ENCODE measurements at regions not wholly inside any gene's neighbourhood (a gene's known extent, or its start where the extent isn't known, plus 50 kb on each side); places are given as distances from the start of the nearest gene placed in this dataset.
"Not testable (repeated sequence)": the region's sequence is repeated elsewhere in the genome, so short reads cannot be mapped to it uniquely, and the experiment has no call there.

GRCh38 chr20:58040447-58041290 lies 187.8 kb downstream of the ANKRD60 start:
- ATAC-seq (replicated peaks in 1 of 2) (no peak), DNase-seq (no peak)
- Mint-ChIP-seq H3K4me1 (ENCODE audit: low read depth) (no peaks in the 10 kb centered on the region), H3K36me3 (ENCODE audit: insufficient read depth in 2 of 2) (no peaks in the 10 kb centered on the region), H3K9me3 (no peaks in the 10 kb centered on the region), H3K27me3 (ENCODE audit: low read depth) (peaks cover 26% of the 10 kb centered on the region), H3K27ac (no peak overlapping the region), H3K4me3 (no peak overlapping the region)

- no peak for ATAC-seq (replicated peaks in 1 of 2)
- no peak overlapping the region for H3K27ac Mint-ChIP-seq
- no peak overlapping the region for H3K4me3 Mint-ChIP-seq
- H3K27me3 Mint-ChIP-seq (ENCODE audit: low read depth), result peaks cover 22% of the 10 kb centered on the region
- no peaks in the 10 kb centered on the region for H3K4me1 Mint-ChIP-seq (ENCODE audit: low read depth)
- no peaks in the 10 kb centered on the region for H3K9me3 Mint-ChIP-seq
- no peaks in the 10 kb centered on the region for H3K36me3 Mint-ChIP-seq (ENCODE audit: insufficient read depth in 2 of 2)
- DNase-seq, result no peak
These were observed 189.0 kb downstream of the ANKRD60 start for GRCh38 chr20:58039274-58040092.

DNA sequence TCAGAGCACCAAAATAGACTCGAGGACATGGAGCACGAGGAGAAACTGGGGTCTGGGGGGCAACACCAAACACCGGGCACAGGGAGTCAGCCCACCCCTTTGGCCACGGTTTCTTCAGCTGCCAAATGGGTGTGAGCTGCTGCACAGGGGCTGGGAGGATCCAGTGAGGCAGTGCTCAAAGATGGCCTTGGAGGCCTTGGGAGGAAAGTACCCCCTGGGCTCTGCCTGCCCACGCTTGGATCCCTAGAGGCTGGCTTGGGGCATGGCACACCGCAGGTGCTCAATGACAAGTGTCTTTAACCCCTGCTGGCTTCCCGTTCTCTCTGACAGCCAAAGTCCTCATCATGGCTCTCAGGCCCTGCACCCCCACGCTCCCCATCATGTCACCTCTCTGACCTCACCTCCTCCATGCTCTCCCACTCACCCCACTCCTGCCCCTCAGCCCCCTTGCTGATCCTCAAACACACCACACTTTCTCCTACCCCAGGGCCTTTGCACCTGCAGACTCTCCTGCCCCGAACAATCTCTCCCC lies 190.3 kb downstream of the ANKRD60 start:
- H3K4me3 Mint-ChIP-seq, result no peak overlapping the region
- H3K36me3 Mint-ChIP-seq (ENCODE audit: insufficient read depth in 2 of 2), result no peaks in the 10 kb centered on the region
- no peak overlapping the region for H3K27ac Mint-ChIP-seq
- H3K4me1 Mint-ChIP-seq (ENCODE audit: low read depth), result no peaks in the 10 kb centered on the region
- H3K27me3 Mint-ChIP-seq (ENCODE audit: low read depth), result peaks cover 19% of the 10 kb centered on the region
- DNase-seq, result no peak
- no peaks in the 10 kb centered on the region for H3K9me3 Mint-ChIP-seq
- ATAC-seq (replicated peaks in 1 of 2), result no peak

GRCh38 chr20:58037631-58038030 lies 190.8 kb downstream of the ANKRD60 start:
- peaks cover 23% of the 10 kb centered on the region for H3K27me3 Mint-ChIP-seq (ENCODE audit: low read depth)
- DNase-seq, result no peak
- H3K9me3 Mint-ChIP-seq, result no peaks in the 10 kb centered on the region
- no peak for ATAC-seq (replicated peaks in 1 of 2)
- H3K4me3 Mint-ChIP-seq, result no peak overlapping the region
- no peaks in the 10 kb centered on the region for H3K36me3 Mint-ChIP-seq (ENCODE audit: insufficient read depth in 2 of 2)
- no peaks in the 10 kb centered on the region for H3K4me1 Mint-ChIP-seq (ENCODE audit: low read depth)
- no peak overlapping the region for H3K27ac Mint-ChIP-seq

DNA sequence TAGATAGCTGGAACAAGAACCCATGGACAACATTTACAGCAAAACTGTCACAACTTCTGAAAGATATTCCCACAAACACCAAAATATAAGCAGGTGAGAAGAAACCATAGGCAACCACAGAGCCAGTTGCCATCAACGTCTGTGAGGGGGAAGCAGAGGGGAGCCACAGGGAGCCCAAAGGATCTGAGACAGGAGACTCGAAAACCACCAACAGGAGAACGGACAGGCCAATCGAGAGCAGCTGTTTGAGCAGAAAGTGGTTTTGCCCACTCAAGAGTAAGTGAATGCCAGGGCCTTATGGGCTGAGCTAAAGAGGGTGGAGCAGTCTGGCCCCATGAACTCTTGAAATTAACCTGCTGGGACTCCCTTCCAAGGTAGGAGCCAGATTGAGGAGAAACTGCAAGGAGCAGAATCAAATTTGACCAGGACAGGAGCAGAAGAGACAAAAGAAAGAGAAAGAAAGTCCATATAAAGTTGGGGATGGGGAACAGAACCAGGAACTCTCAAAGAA lies 195.4 kb downstream of the ANKRD60 start:
- Mint-ChIP-seq H3K27ac (no peak overlapping the region), H3K27me3 (ENCODE audit: low read depth) (peaks cover 38% of the 10 kb centered on the region), H3K36me3 (ENCODE audit: insufficient read depth in 2 of 2) (no peaks in the 10 kb centered on the region), H3K4me1 (ENCODE audit: low read depth) (no peaks in the 10 kb centered on the region), H3K4me3 (no peak overlapping the region), H3K9me3 (no peaks in the 10 kb centered on the region)
- ATAC-seq (replicated peaks in 1 of 2) (no peak), DNase-seq (no peak)

DNA sequence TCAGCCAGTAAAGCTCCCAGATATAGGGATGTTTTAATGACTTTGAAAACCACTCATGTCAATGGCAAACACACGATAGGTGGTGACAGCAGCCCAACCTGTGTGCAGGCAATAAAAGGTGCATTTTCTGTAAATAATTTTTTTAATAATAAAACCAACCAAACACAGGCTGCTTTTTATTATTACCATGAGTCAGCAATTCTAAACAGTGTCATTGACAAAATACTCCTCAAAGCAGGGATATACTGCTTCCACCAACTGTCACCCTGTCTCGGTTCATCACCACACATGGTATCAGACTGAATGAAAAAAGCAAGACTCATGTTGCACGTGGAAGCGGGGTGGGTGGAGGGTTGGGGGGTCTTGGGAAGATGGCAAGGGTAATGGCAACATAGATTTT lies 195.9 kb downstream of the ANKRD60 start:
- Mint-ChIP-seq H3K9me3 (no peaks in the 10 kb centered on the region), H3K27me3 (ENCODE audit: low read depth) (peaks cover 41% of the 10 kb centered on the region), H3K4me1 (ENCODE audit: low read depth) (no peaks in the 10 kb centered on the region), H3K36me3 (ENCODE audit: insufficient read depth in 2 of 2) (no peaks in the 10 kb centered on the region), H3K27ac (no peak overlapping the region), H3K4me3 (no peak overlapping the region)
- DNase-seq, result no peak
- no peak for ATAC-seq (replicated peaks in 1 of 2)

GRCh38 chr20:58031350-58031749 lies 197.1 kb downstream of the ANKRD60 start:
- H3K36me3 Mint-ChIP-seq (ENCODE audit: insufficient read depth in 2 of 2); H3K9me3 Mint-ChIP-seq; DNase-seq; H3K27ac Mint-ChIP-seq; ATAC-seq (replicated peaks in 1 of 2); H3K4me3 Mint-ChIP-seq; H3K4me1 Mint-ChIP-seq (ENCODE audit: low read depth): not testable (repeated sequence)
- peaks cover 41% of the 10 kb centered on the region for H3K27me3 Mint-ChIP-seq (ENCODE audit: low read depth)

DNA sequence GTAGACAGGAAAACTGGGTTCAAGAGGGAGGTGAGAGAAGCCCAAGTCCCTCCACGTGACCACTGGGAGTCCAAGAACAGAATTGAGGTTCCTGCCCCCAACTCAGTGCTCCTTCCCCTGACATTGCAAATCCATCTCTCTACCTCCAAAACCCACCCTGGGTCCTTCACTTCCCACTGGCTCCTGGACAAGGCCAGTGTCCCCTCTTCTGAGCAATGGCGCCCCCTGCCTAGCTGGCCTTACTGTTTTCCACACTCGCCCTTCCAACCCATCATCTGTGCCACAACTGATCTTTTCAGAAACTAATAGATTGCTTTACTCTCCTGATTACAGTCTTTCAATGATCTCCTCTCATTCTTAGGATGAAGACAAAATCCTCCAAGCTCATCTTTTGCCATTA lies 200.3 kb downstream of the ANKRD60 start:
- Mint-ChIP-seq H3K36me3 (ENCODE audit: insufficient read depth in 2 of 2) (no peaks in the 10 kb centered on the region), H3K4me1 (ENCODE audit: low read depth) (no peaks in the 10 kb centered on the region), H3K9me3 (no peaks in the 10 kb centered on the region), H3K4me3 (no peak overlapping the region), H3K27ac (no peak overlapping the region), H3K27me3 (ENCODE audit: low read depth) (peaks cover 46% of the 10 kb centered on the region)
- no peak for ATAC-seq (replicated peaks in 1 of 2)
- no peak for DNase-seq

- Mint-ChIP-seq H3K27ac (no peak overlapping the region), H3K9me3 (no peaks in the 10 kb centered on the region), H3K4me3 (no peak overlapping the region), H3K4me1 (ENCODE audit: low read depth) (no peaks in the 10 kb centered on the region), H3K27me3 (ENCODE audit: low read depth) (peaks cover 39% of the 10 kb centered on the region), H3K36me3 (ENCODE audit: insufficient read depth in 2 of 2) (no peaks in the 10 kb centered on the region)
- ATAC-seq (replicated peaks in 1 of 2), result no peak
- DNase-seq, result no peak
These were observed 202.1 kb downstream of the ANKRD60 start for GRCh38 chr20:58026361-58026760.

DNA sequence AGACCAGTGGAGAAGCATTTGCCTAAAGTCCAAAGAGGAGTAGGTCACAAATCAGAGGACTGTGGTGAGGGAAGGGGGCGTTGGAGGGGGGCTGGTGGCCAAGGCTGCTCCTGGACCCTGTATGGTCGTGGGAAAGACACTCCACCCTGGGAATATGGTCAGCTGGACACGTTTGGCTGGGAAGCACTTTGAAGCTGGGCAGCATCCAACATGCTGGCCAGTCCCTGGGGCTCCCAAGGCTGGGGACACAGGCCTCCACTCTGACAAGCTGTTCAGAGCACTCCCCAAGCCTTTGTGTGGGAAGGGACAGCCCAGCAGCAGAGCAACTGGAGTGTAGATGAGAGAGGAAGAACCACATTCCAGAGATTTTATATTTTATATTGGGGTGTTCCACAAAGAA lies 203.2 kb downstream of the ANKRD60 start:
- DNase-seq (no peak), ATAC-seq (replicated peaks in 1 of 2) (no peak)
- no peak overlapping the region for H3K4me3 Mint-ChIP-seq
- no peak overlapping the region for H3K27ac Mint-ChIP-seq
- no peaks in the 10 kb centered on the region for H3K9me3 Mint-ChIP-seq
- H3K4me1 Mint-ChIP-seq (ENCODE audit: low read depth), result no peaks in the 10 kb centered on the region
- peaks cover 42% of the 10 kb centered on the region for H3K27me3 Mint-ChIP-seq (ENCODE audit: low read depth)
- no peaks in the 10 kb centered on the region for H3K36me3 Mint-ChIP-seq (ENCODE audit: insufficient read depth in 2 of 2)

GRCh38 chr20:58024241-58024721 lies 204.2 kb downstream of the ANKRD60 start:
- peaks cover 36% of the 10 kb centered on the region for H3K27me3 Mint-ChIP-seq (ENCODE audit: low read depth)

DNA sequence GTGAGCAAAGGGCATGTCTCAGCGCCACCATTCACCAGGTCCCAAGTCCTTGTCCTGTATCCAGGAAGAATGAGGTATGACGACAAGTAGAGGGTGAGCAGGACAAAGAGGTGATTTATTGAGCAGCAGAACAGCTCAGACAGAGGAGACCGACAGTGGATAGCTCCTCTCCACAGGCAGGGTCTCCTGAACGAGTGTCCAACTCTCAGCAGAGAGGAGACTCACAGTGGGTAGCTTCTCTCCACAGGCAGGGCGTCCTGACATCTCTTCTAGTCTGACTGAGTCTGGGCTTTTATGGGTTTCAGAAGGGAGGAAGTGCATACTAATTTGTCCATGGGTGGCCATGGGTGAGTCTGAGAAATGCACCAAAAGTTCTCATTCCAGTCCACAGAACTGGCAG lies 204.7 kb downstream of the ANKRD60 start:
- Mint-ChIP-seq H3K9me3 (no peaks in the 10 kb centered on the region), H3K4me1 (ENCODE audit: low read depth) (no peaks in the 10 kb centered on the region), H3K27me3 (ENCODE audit: low read depth) (peaks cover 33% of the 10 kb centered on the region), H3K36me3 (ENCODE audit: insufficient read depth in 2 of 2) (no peaks in the 10 kb centered on the region), H3K27ac (no peak overlapping the region), H3K4me3 (no peak overlapping the region)
- ATAC-seq (replicated peaks in 1 of 2) (no peak), DNase-seq (no peak)

More at GRCh38 chr20:58024241-58024721, 204.2 kb downstream of the ANKRD60 start:
- H3K4me1 Mint-ChIP-seq (ENCODE audit: low read depth), result no peaks in the 10 kb centered on the region
- H3K9me3 Mint-ChIP-seq, result no peaks in the 10 kb centered on the region
- H3K4me3 Mint-ChIP-seq, result no peak overlapping the region
- no peak for ATAC-seq (replicated peaks in 1 of 2)
- no peak overlapping the region for H3K27ac Mint-ChIP-seq
- DNase-seq, result no peak
- H3K36me3 Mint-ChIP-seq (ENCODE audit: insufficient read depth in 2 of 2), result no peaks in the 10 kb centered on the region

DNA sequence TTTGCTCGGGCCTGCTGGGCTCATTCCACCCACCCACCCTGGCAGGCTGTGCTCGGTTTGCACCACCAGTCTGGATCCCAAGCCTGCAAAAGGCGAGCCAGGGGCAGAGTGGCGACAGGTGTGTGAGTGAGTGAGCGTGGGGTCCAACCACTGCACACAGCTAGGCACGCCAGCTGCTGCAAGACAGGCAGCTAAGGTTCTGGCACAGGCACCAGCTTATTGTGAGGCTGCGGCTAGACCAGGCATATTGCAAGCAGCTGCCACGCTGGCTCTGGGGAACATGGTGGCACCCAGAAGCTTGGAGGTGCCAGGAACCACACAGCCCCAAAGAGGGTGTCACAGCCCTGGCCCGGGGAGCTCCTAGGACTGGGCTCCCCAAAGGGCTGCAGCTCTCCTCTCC lies 205.1 kb downstream of the ANKRD60 start:
- ATAC-seq (replicated peaks in 1 of 2), result no peak
- no peaks in the 10 kb centered on the region for H3K9me3 Mint-ChIP-seq
- no peaks in the 10 kb centered on the region for H3K36me3 Mint-ChIP-seq (ENCODE audit: insufficient read depth in 2 of 2)

More for the DNA sequence above, 205.1 kb downstream of the ANKRD60 start:
- Mint-ChIP-seq H3K4me3 (no peak overlapping the region), H3K27me3 (ENCODE audit: low read depth) (peaks cover 29% of the 10 kb centered on the region), H3K4me1 (ENCODE audit: low read depth) (peaks cover 3% of the 10 kb centered on the region), H3K27ac (no peak overlapping the region)
- DNase-seq, result no peak

All from activated T-cell treated with anti-CD3 and anti-CD28 coated beads, Interleukin-2, amount 50 U/mL, for 72 hours (primary cell).